Kidney capillary endothelial cell (primary cell): ENCODE measurements at regions not wholly inside any gene's neighbourhood (a gene's known extent, or its start where the extent isn't known, plus 50 kb on each side); places are given as distances from the start of the nearest gene placed in this dataset.
A peak's percentile ranks its signal among the peaks of the same experiment; 100 is the strongest.
"Not testable (repeated sequence)": the region's sequence is repeated elsewhere in the genome, so short reads cannot be mapped to it uniquely, and the experiment has no call there.

Source experiments
- DNase-seq: peaks from one replicate; pipeline ENCODE4 v3.0.0-alpha.2; 2018; ENCODE audit warnings: low spot score

DNA sequence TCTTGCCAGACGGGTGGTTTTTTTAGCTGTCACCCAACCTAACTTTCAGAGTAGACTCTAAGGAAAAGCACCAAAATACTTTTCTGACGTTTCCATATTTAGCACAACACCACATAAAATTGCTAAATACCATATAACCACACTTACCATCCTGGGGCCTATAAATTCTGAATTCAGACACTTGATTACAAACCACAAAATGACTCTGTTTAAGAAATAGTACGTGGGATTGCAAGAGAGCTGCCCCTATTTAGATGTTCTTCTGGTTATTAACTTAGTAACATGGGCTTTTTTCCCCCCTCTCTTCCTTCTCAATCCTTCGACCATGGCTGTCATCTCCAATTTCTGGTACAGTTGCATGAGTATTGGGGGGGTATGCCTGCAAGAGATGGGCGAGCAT lies 287.7 kb downstream of the BMP4 start:
- no peak for DNase-seq

DNA sequence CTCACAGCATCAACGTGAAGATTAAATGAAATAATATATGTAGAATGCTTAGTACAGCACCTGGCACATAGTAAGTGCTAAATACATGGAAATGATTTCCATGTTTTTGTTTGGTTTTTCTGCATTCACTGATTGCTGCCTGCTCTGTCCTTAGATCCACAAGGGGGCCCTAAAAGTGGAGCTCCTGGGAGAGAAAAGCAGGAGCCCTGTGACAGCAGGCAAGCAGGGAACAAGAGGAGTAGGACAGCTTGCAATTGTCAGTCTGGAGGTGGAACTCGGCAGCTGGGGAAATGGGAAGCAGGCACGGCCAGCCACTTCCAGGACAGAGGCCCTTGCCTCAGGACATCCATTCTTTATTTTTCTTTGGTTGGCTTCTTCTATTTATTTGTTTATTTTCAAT lies 292.9 kb downstream of the BMP4 start:
- no peak for DNase-seq

GRCh38 chr14:53655080-53655785 lies 301.4 kb downstream of the BMP4 start:
- no peak for DNase-seq

- no peak for DNase-seq
Measured at GRCh38 chr14:53652068-53652467, 304.6 kb downstream of the BMP4 start.

- DNase-seq: no peak
Measured at GRCh38 chr14:53651096-53651740, 305.4 kb downstream of the BMP4 start.

- DNase-seq: peak; percentile 38
Measured at GRCh38 chr14:53646925-53647324, 309.7 kb downstream of the BMP4 start.

- no peak for DNase-seq
Measured at GRCh38 chr14:53640695-53641094, 315.9 kb downstream of the BMP4 start.

DNA sequence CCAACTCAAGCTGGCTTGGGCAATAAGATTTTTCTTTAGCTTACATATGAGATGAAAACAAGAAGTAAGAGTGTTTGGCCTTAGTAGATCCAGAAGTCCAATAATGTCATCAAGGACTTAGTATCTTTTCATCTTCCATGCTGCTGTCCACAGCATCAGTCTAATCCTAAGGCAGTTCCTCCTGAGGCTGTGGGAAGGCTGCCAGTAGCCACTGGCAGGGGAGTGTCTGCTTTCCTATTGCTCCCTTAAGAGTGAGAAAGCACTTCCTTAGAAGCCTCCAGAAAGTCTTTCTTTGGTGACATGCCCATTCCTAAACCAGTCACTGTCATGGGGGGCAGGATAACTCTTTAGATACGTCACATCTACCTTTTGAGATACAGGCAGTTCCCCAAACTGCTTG lies 317.7 kb downstream of the BMP4 start:
- no peak for DNase-seq

DNA sequence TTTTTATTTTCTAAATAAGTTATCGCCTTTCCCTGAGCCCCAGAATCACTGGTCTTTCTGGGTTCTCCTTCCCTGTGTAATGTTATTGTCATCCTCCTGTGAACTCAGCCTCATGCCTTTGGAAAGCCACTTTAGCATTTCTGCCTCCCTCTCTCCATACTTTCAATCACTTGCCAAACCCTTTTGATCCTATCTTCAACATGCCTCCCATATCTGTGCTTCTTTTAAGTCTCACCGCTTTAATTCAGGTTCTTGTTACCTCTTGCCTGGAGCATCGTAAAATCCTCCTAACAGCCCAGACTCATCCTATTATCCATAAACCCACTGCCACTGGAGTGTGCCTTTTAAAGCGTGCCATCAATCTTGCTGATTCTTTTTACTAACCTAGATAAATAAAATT lies 321.8 kb downstream of the BMP4 start:
- no peak for DNase-seq

GRCh38 chr14:53630336-53630735 lies 326.3 kb downstream of the BMP4 start:
- no peak for DNase-seq

GRCh38 chr14:53628732-53629430 lies 327.7 kb downstream of the BMP4 start:
- DNase-seq: no peak

DNA sequence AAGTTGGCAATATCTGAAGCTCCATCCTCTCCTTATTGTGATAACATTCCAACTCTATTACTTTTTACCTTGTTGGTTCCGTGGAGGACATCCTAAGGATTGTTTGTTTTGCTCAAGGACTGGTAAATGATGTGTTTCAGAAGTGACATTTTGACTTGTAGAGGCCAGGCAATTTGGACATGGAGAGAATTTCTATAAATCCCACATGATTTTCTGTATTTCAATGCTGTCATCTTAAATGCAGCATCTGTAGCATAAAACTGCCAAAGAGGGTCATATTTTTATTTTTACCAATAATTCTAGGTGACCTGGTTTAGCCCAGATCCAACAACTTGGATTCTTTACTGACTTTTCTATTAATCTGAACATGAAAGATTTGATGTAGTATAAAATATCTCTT lies 328.4 kb downstream of the BMP4 start:
- DNase-seq: no peak

DNA sequence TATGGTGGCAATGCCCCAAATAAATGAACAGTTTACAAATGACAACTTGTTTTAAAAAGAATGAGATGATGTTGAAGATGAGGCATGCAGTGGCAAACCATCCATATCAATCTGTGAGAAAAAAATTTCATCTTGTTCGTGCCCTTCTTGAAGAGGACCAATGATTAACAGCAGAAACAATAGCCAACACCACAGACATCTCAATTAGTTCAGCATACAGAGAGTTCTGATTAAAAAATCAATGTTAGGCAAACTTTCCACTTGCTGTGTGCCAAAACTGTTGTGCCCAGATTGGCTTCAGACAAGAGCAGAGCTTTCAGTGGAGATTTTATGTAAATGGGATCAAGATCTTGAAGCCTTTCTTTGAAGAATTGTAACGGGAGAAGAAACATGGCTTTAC lies 329.9 kb downstream of the BMP4 start:
- DNase-seq: no peak

- DNase-seq: no peak
Measured at GRCh38 chr14:53622447-53622846, 334.2 kb downstream of the BMP4 start.

- no peak for DNase-seq
Measured at GRCh38 chr14:53621921-53622320, 334.7 kb downstream of the BMP4 start.

- DNase-seq: no peak
Measured at GRCh38 chr14:53621433-53621832, 335.2 kb downstream of the BMP4 start.

GRCh38 chr14:53620890-53621289 lies 335.7 kb downstream of the BMP4 start:
- no peak for DNase-seq

DNA sequence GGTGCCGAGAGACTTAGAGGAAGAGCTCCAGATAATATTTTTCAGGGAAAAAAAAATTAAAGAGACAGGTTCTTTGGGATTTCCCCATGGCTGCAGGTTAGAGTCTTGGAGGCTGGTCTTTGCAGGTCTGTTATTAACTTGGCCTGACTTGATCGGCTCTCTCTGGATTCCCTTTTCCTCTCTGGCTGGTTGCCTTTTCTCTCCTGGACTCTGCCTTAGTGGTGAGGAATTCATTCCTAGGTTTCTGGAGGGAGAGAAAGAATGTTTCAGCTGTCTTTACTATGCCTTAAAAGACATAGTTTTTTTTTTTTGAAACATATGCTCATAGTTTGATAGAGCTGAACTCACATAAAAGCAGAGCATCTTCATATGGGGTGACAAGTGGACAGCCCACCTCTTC lies 336.3 kb downstream of the BMP4 start:
- DNase-seq: no peak

- no peak for DNase-seq
Measured at GRCh38 chr14:53619691-53620231, 336.9 kb downstream of the BMP4 start.

- not testable (repeated sequence) for DNase-seq
Measured at GRCh38 chr14:53616536-53616935, 340.1 kb downstream of the BMP4 start.

DNA sequence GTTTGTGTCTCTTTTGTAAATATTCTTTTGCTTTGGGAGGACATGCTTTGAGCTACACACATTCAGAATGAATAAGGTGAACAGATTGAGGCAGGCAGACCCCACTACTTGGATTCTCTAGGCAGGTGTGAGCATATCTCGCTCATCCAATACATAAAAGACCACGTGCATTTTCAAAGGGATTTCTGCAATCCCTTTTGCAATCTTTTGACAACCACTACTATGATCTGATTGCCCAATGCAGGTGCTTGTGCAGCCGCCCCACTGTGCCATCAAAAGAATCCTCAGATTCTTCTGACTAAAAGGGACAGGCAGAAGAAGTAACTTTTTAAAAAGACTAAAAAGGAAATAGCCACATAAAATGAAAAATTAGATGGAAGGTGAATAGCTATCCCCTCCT lies 341.4 kb downstream of the BMP4 start:
- no peak for DNase-seq

DNA sequence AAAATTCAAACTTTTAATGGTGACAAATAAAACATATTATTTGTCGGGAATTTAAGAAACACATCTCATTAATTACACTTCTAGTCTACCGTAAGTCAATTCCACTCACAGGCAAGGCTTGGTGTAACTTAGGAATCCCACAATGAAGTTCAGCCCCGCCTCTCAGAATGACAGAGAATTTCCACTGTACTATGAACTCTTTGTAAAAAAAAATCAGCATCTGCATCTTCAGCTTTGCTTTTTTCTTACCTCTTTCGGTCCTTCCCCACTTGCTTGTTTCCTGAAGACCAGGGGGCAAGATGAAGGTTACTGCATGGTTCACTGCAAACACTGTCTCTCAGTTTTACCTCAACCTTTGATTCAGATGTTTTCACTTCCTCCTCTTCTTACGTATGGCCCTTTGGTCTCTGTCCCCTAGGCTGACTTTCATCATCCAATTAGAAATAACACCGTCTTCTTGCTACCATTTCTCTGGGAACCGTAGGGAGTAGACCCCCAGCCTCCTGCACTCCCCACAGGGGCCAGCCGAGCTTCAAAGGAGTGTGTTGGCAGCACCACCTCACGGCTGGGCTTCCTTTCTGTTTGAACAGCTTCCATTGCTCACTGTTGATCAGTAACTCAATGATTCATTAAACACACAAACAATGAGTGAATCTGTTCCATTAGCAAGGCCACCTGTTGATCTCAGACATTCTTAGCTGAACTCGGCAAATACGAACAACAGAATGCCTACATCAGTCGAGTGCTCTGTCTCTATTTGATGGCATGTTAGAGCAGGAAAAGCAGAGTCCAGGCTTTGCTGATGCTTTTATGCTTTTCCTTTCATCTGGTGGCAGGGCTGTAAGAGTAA lies 343.0 kb downstream of the BMP4 start:
- no peak for DNase-seq
